Stimulated activated CD4-positive, alpha-beta T cell treated with anti-CD3 and anti-CD28 coated beads, TNF-alpha, amount 100 ng/mL, for 48 hours (primary cell): ENCODE measurements at regions not wholly inside any gene's neighbourhood (a gene's known extent, or its start where the extent isn't known, plus 50 kb on each side); places are given as distances from the start of the nearest gene placed in this dataset.
"Not testable (repeated sequence)": the region's sequence is repeated elsewhere in the genome, so short reads cannot be mapped to it uniquely, and the experiment has no call there.

Experiments used
- DNase-seq, 3 donors: peaks; one replicate each; pipeline ENCODE4 v3.0.0-alpha.2; 2020; ENCODE audit warnings: low read depth in 3 of 3

GRCh38 chr16:16561532-16561931 is 182.6 kb downstream of the NPIPA7 start:
- not testable (repeated sequence) for DNase-seq

- not testable (repeated sequence) for DNase-seq
Observed at GRCh38 chr16:16563962-16564361, 185.0 kb downstream of the NPIPA7 start.

GRCh38 chr16:16565326-16565725 is 186.4 kb downstream of the NPIPA7 start:
- not testable (repeated sequence) for DNase-seq

DNA sequence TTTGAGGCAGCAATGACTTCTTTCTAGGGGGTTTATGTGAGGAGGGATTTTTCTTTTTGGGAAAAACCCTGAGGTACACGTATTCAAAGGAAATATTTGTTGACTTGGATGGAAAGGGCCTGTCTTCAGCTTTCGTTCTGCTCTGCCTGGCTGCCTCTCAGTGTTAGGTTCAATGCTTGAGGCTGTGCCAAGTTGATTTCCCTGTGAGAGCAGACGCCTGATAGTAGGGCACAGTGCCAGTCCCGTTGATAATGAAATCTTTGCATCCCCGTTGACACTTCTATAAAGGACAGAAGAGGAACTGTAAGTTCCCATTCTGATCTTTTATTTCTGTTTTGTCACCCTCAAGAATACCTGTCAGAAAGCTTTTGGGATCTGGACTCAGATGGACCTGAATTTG is 191.1 kb downstream of the NPIPA7 start:
- not testable (repeated sequence) for DNase-seq

DNA sequence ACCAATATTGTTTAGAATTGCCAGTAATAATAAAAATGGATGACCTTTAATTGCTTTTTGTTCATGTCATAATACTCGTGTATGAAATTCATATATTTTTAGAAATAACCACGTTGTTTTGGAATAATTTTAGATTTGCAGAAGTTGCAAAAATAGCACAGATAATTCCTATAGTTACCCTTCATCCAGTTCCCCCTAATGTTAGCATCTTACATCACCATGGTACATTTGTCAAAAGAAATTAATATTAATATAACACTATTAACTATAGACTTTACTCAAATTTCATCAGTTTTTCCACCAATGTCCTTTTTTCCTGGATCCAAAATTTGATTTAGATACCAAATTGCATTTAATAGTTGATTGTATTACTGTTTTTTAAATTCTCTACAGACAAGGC is 191.9 kb downstream of the NPIPA7 start:
- not testable (repeated sequence) for DNase-seq

- DNase-seq, result not testable (repeated sequence)
Observed at GRCh38 chr16:16572130-16572774, 193.3 kb downstream of the NPIPA7 start.

DNA sequence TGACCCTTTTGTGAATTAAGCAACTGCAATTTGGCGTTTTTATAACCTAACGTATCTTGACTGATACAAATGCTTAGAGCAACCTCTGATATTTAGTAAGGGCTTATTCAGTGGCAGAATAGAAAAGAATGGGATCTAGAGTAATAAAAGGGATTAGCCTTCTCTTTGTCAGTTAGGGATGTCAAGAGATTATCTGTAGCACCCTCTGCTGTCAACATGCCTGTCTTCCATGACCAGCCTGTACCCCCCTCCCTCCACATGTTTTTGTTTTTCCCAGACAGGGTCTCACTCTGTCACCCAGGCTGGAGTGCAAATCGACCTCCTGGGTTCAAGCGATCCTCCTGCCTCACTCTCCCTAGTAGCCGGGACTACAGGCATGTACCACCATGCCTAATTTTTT is 198.1 kb downstream of the NPIPA7 start:
- not testable (repeated sequence) for DNase-seq

GRCh38 chr16:16578701-16579100 is 199.8 kb downstream of the NPIPA7 start:
- DNase-seq, result no peak

- not testable (repeated sequence) for DNase-seq
Observed at GRCh38 chr16:16582916-16583315, 204.0 kb downstream of the NPIPA7 start.

DNA sequence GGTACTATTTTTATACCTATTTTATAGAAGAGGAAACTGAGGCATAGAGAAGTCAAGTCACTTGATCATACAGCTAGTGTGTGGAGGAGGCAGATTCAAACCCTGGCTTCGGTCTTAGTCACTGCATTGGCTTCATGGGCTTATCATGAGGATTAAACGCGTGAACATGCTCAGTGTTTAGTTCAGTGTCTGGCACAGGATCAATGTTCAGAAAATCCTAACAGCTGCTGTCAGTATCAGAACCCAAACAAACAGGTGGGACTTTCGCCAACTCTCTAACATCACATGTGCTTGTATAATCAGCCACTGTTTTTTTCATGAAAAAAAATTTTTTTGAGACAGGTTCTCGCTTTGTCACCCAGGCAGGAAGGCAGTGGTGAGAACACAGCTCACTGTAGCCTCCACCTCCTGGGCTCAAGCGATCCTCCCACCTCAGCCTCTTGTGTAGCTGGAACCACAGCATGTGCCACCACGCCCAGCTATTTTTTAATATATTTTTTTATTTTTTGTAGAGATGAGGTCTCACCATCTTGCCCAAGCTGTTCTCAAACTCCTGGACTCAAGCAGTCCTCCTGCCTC is 207.2 kb downstream of the NPIPA7 start:
- DNase-seq, result not testable (repeated sequence)

DNA sequence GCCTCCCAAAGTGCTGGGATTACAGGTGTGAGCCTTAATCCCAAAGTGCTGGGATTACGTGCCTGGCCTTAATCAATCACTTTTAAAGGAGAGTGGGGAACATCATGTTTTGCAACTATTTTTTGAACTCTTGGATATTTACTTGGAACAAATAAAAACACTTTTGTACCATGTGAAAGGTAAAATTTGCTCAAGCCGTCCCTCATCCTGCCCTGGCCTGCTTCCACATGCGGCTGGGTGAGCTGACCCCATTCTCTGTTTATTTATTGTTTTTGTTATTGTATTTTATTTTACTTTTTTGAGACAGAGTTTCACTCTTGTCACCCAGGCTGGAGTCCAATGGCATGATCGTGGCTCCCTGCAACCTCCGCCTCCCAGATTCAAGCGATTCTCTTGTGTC is 208.0 kb downstream of the NPIPA7 start:
- DNase-seq, result not testable (repeated sequence)

GRCh38 chr16:16588436-16588835 is 209.5 kb downstream of the NPIPA7 start:
- DNase-seq, result not testable (repeated sequence)

- not testable (repeated sequence) for DNase-seq
Observed at GRCh38 chr16:16590654-16591318, 211.8 kb downstream of the NPIPA7 start.

- DNase-seq, result peak; percentile 8 to 24 (median 18)
Observed at GRCh38 chr16:16593156-16593863, 214.4 kb downstream of the NPIPA7 start.

GRCh38 chr16:16595029-16595718 is 216.2 kb downstream of the NPIPA7 start:
- DNase-seq, result not testable (repeated sequence)

- DNase-seq, result not testable (repeated sequence)
Observed at GRCh38 chr16:16601239-16601638, 222.3 kb downstream of the NPIPA7 start.

DNA sequence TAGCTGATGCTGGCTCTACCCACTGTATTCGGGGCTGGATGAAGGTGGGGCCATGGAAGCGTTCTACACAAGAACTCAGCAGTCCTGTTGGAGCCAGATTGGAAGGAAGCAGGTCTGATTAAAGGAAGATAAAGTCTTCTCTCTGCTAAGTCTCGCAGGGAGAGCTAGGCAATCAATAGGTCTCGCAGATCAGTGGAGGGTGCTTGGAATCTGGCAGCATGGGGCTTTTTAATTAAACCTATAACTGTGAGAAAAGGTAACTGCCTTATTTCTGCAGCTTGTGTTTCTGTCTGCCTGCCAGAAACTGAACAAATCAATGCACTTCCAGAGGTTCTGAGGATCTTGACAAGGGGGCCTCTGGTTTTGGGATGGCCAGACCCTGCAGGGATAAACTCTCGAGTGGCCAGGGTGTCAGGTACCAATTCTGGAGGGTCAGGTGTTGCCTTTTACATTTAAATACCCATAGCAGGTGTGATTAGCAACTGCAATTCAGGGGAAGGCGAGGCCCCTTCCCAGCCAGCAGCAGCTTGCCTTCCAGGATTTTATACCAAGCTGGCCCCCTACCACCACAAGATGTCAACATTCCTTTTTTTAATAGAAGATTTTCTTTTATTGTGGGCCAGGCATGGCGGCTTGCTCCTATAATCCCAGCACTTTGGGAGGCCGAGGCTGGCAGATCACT is 228.6 kb downstream of the NPIPA7 start:
- DNase-seq, result not testable (repeated sequence)

DNA sequence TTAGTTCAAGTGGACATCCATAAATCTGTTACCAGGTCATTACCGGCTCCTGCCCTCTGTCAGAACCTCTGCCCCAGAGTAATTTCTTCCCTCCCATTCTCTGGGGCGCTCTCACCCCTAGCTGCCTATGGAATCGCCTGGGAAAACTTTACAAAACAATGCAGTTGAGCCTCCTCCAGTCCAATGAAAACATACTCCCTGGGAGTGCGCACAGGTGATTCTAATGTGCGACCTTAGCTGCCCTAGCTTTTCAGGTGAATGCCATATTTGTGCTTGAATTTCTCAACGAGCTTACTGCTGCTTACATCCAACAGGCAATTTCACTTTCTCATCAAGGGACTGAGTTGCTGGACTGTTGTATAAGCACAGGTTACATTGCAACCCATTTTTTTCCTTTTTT is 230.7 kb downstream of the NPIPA7 start:
- DNase-seq, result not testable (repeated sequence)

DNA sequence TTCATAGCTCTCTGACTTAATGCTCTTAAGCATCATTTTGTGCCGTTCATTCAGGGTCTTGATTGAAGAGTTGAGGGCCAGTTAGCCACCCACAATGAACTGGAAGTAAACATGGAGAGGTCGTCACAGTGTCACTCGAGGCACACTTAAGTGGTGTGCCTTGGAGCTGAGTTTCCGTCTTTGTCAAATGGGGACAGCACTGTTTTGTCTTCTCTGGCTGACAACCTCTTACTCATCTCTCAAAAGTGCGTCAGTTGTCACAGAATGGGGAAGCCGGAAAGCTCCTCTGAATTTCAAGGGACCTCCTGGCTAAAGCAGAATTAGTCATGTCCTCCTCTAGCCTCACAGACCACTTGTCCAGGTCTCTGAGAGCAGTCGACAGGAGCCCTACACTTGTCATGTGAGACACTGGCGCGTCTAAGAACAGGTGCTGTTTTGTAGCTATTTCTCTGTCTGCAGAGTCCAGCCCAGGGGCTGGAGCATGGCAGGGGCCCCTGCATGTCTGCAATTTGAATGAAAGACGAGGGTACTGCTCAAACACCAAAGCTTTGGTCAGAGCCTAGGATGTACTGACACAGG is 231.5 kb downstream of the NPIPA7 start:
- not testable (repeated sequence) for DNase-seq

DNA sequence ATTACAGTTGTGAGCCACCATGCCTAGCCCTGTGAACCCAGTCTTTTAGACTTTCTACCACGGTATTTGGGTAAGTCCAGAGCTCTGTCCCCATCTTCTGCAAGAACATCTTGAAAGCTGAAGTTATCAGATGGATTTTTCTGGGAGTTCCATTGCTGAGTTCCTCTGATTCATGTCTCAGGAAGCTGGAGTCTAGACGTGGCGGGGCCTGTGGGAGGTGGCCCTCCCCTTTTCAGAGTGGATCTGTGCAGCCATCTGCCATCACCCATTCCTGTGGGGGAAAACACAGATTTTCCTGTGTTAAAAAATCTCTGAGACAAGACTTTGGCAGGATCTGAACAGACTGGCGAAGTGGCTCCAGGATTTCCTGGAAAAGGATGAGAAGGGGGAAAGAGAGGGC is 234.3 kb downstream of the NPIPA7 start:
- DNase-seq, result not testable (repeated sequence)

- not testable (repeated sequence) for DNase-seq
Observed at GRCh38 chr16:16614484-16614883, 235.5 kb downstream of the NPIPA7 start.
